PC-9 (cell line): ENCODE measurements at regions not wholly inside any gene's neighbourhood (a gene's known extent, or its start where the extent isn't known, plus 50 kb on each side); places are given as distances from the start of the nearest gene placed in this dataset.

Source experiments
- BruUV-seq: library from RNA; stranded (reverse); fragments of 400-500 nt; replicated peaks from 2 replicates; lab custom pipeline; 2021; lab: Mats Ljungman, UMichigan
- CTCF ChIA-PET: fragments of 300-600 bp; sonication (Branson Sonifier 250); formaldehyde crosslinking; loops from one replicate; lab custom pipeline; 2022; ENCODE audit warnings: antibody characterized with exemption; lab: Charles Lee
- POLR2A ChIA-PET: fragments of 300-600 bp; sonication (Branson Sonifier 250); formaldehyde crosslinking; loops from one replicate; lab custom pipeline; 2022; ENCODE audit warnings: antibody characterized with exemption; ENCODE audit not compliant: unreplicated experiment; lab: Charles Lee
- DNase-seq, 2 experiments: peaks; one replicate each; pipeline versions ENCODE4 v3.0.0 to v3.0.0-alpha.2; 2015 to 2022; ENCODE audit warnings: mixed read lengths in 1 of 2
- H2AFZ ChIP-seq: fragments of 200-600 bp; sonication (generic); 2 replicates; pipeline ENCODE4 v1.8.1; 2017; ENCODE audit warnings: antibody characterized with exemption
- H3F3A ChIP-seq: fragments of 200-600 bp; sonication (generic); 2 replicates; pipeline ENCODE4 v1.8.1; 2017; ENCODE audit warnings: antibody characterized with exemption, mild to moderate bottlenecking, low read depth; ENCODE audit not compliant: insufficient read depth
- H3K27ac ChIP-seq: fragments of 200-600 bp; sonication (generic); 2 replicates; pipeline ENCODE4 v1.6.1; 2016; ENCODE audit warnings: mixed run types
- H3K27me3 ChIP-seq: fragments of 200-600 bp; sonication (generic); 2 replicates; pipeline ENCODE4 v1.6.1; 2016; ENCODE audit warnings: low read depth, mixed run types; ENCODE audit not compliant: insufficient read depth
- H3K36me3 ChIP-seq: fragments of 200-600 bp; sonication (generic); 2 replicates; pipeline ENCODE4 v1.6.1; 2016; ENCODE audit warnings: low read depth, mixed run types
- H3K4me1 ChIP-seq: fragments of 200-600 bp; sonication (generic); replicated peaks from 2 replicates; pipeline ENCODE4 v1.6.1; 2016; ENCODE audit warnings: mixed run types; ENCODE audit not compliant: insufficient read depth
- H3K4me2 ChIP-seq: fragments of 200-600 bp; sonication (generic); 2 replicates; pipeline ENCODE4 v1.6.1; 2017; ENCODE audit warnings: mixed run types
- H3K4me3 ChIP-seq: fragments of 200-600 bp; sonication (generic); 2 replicates; pipeline ENCODE4 v1.6.1; 2016; ENCODE audit warnings: mixed run types
- H3K79me2 ChIP-seq: fragments of 200-600 bp; sonication (generic); 2 replicates; pipeline ENCODE4 v1.6.1; 2017; ENCODE audit warnings: low read depth, mixed run types
- H3K9me2 ChIP-seq: fragments of 200-600 bp; sonication (generic); 2 replicates; pipeline ENCODE4 v1.8.1; 2017; ENCODE audit warnings: mild to moderate bottlenecking; ENCODE audit not compliant: insufficient read depth
- H3K9me3 ChIP-seq: fragments of 200-600 bp; sonication (generic); 2 replicates; pipeline ENCODE4 v1.8.1; 2016; ENCODE audit warnings: low read depth; ENCODE audit not compliant: insufficient read depth
- H4K20me1 ChIP-seq: fragments of 200-600 bp; sonication (generic); 2 replicates; pipeline ENCODE4 v1.8.1; 2017; ENCODE audit not compliant: insufficient read depth
- EZH2 ChIP-seq: fragments of 200-600 bp; sonication (generic); IDR thresholded peaks from 2 replicates; pipeline ENCODE4 v1.8.0; 2017; ENCODE audit warnings: antibody characterized with exemption, low read depth
- intact Hi-C: fragments of 100-400 bp; cut with micrococcal nuclease; formaldehyde crosslinking; loops from one replicate; pipeline ENCODE4 v1.10.0; 2022; ENCODE audit not compliant: unreplicated experiment
- TF ChIP-seq, protein P1 (sequence below): fragments of 200-600 bp; sonication (generic); conservative IDR thresholded peaks from 2 replicates; pipeline ENCODE4 v1.6.1; 2017; ENCODE audit warnings: mixed run types, antibody characterized with exemption, mild to moderate bottlenecking, moderate library complexity

DNA sequence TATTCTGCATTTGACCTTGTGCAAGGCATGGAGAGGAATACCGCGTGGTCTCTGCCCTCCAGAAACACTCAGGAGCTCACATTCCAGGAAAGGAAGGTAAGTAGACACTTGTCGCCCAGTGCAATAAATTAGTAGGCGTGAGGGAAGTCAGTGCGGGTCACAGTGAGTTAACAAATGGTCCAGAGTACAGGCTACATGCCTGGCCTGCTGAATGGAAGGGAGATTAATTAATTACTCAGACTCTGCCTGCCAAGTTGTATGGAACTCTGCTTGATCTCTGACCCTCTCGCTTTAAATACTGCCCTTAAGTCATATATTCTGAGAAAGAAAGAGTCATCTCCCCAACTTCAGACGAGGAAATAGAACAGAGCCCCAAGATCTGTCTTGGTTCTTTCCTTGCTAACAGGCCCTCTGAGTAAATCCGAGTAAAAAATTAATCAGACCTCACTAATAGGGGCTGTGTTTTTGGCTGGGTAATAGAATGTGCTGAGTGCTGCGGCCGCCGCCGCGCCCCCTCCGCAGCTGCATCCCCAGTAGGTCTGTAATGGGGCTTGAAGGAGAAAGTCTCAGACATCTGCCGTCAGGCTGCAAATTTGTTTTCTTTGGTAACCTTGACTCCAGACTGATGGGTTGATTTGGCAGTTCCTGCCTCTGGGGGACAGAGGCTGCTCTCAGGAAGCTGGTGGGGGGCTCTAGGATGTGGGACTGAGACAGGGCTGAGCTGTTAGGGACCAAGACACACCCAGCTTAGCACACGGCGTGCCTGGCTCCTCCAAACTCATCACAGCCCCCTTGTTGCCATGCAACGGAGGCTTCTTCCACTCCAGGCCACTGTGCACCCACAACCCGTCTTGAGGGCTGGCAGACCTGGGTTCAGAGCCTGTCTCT lies 144.4 kb downstream of the NSG2 start:
- Histone ChIP-seq H3K36me3 (no peaks in the 10 kb centered on the region), H3K4me2 (no peak overlapping the region), H2AFZ (no peak overlapping the region), H3K4me3 (no peak overlapping the region), H3K79me2 (no peaks in the 10 kb centered on the region), H3K9me2 (no peaks in the 10 kb centered on the region), H3K27ac (no peak overlapping the region), H3F3A (no peaks in the 10 kb centered on the region), H3K4me1 (no peaks in the 10 kb centered on the region), H3K9me3 (no peaks in the 10 kb centered on the region), H4K20me1 (0 out of 2 replicates have a peak, but pooled peaks cover 4% of the 10 kb centered on the region), H3K27me3 (peaks cover 100% of the 10 kb centered on the region)
- intact Hi-C loops, result no loop called here
- CTCF ChIA-PET, result no interaction called here
- TF ChIP-seq, protein P1, sequence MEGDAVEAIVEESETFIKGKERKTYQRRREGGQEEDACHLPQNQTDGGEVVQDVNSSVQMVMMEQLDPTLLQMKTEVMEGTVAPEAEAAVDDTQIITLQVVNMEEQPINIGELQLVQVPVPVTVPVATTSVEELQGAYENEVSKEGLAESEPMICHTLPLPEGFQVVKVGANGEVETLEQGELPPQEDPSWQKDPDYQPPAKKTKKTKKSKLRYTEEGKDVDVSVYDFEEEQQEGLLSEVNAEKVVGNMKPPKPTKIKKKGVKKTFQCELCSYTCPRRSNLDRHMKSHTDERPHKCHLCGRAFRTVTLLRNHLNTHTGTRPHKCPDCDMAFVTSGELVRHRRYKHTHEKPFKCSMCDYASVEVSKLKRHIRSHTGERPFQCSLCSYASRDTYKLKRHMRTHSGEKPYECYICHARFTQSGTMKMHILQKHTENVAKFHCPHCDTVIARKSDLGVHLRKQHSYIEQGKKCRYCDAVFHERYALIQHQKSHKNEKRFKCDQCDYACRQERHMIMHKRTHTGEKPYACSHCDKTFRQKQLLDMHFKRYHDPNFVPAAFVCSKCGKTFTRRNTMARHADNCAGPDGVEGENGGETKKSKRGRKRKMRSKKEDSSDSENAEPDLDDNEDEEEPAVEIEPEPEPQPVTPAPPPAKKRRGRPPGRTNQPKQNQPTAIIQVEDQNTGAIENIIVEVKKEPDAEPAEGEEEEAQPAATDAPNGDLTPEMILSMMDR, result no peak
- TF ChIP-seq EZH2, result no peak
- no peak for DNase-seq
- no TSS peak for BruUV-seq
- POLR2A ChIA-PET, result no interaction called here

DNA sequence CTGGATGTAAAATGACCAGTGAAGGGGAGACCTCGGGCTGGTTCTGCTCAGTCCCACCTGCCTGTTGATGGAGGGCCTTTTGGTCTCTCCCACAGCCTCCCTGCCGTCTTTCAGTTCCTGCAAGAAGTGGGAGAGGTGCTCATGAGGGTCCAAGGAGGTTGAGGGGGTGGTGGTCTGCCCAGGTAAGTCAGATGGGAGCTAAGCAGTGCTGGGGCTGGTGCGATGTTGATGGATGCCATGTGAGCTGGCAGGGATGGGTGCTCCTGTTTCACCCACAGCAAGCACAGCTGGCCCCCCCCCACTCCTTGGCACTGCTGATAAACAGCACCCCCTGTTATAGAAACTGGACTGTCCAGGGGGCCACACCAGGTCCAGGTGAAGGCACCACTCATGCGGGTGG lies 145.6 kb downstream of the NSG2 start:
- TF ChIP-seq, protein P1, result no peak
- TF ChIP-seq EZH2, result no peak
- no TSS peak for BruUV-seq

DNA sequence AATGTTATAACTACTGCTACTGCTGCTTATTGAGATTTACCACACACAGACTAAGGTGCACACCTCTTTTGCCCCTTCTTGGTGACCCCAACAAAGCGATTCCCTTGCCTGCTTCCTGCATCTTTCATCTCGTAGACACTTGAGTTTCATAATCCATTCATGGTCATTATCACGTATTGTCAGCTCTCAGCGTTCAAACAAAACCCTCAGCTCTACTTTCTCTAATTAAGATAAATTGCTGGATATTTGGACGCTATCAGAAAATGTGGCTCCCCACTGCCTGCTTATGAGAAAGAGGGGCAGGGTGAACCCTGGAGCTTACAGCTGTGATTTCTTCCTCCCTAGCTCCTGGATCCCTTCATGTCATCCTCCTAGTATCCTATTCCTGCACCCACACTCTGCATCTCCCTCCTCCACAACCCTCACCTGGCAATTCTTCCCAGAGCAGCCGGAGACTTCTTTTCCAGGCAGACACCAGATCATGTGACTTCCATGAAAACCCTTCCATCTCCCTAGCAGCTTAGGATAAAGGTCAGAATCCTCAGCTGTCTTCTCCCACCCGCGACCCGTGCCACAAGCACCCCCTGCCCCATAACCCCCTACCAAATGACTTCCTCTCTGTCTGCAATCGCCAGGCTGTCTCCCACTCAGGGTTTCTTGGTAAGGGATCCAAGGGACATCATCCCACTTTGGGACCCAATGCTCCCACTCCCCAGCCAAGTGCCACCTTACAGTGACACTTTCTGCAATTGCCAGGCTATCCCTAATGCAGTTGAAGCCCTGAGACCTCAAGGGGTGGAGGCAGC lies 146.5 kb downstream of the NSG2 start:
- no peaks in the 10 kb centered on the region for H3K9me2 ChIP-seq
- no peaks in the 10 kb centered on the region for H3K4me1 ChIP-seq
- no TSS peak for BruUV-seq
- no peaks in the 10 kb centered on the region for H3K36me3 ChIP-seq
- ChIA-PET CTCF (no interaction called here), POLR2A (no interaction called here)
- no peak overlapping the region for H3K4me2 ChIP-seq
- intact Hi-C loops, result no loop called here
- no peak for DNase-seq
- no peak overlapping the region for H3K27ac ChIP-seq
- peaks cover 94% of the 10 kb centered on the region for H3K27me3 ChIP-seq
- H2AFZ ChIP-seq, result no peak overlapping the region
- no peak overlapping the region for H3K4me3 ChIP-seq
- no peaks in the 10 kb centered on the region for H3K79me2 ChIP-seq
- no peaks in the 10 kb centered on the region for H3K9me3 ChIP-seq
- TF ChIP-seq EZH2, result no peak
- TF ChIP-seq, protein P1, result no peak
- H4K20me1 ChIP-seq, result no peaks in the 10 kb centered on the region
- H3F3A ChIP-seq, result no peaks in the 10 kb centered on the region

More for the DNA sequence above, 145.6 kb downstream of the NSG2 start:
- Histone ChIP-seq H3K4me3 (no peak overlapping the region), H2AFZ (no peak overlapping the region), H3K4me2 (no peak overlapping the region), H3K9me3 (no peaks in the 10 kb centered on the region), H3F3A (no peaks in the 10 kb centered on the region), H3K79me2 (no peaks in the 10 kb centered on the region), H3K4me1 (no peaks in the 10 kb centered on the region), H3K27me3 (peaks cover 99% of the 10 kb centered on the region), H3K36me3 (no peaks in the 10 kb centered on the region), H3K27ac (no peak overlapping the region), H3K9me2 (no peaks in the 10 kb centered on the region), H4K20me1 (no peaks in the 10 kb centered on the region)
- intact Hi-C loops, result no loop called here
- DNase-seq, result no peak
- ChIA-PET POLR2A (no interaction called here), CTCF (no interaction called here)
